ENCODE measurements at regions not wholly inside any gene's neighbourhood (a gene's known extent, or its start where the extent isn't known, plus 50 kb on each side); places are given as distances from the start of the nearest gene placed in this dataset.
"Not testable (repeated sequence)": the region's sequence is repeated elsewhere in the genome, so short reads cannot be mapped to it uniquely, and the experiment has no call there.

- H3K9me3 Mint-ChIP-seq: no peaks in the 10 kb centered on the region
- no peak for TF ChIP-seq CTCF (IDR thresholded peaks at IDR 0.05)
- peaks cover under 1% of the 10 kb centered on the region for H3K36me3 Mint-ChIP-seq (ENCODE audit: low read depth)
- H3K4me3 Mint-ChIP-seq: no peak overlapping the region
- ATAC-seq (peak; percentile 45), DNase-seq (peak; percentile 39)
- H3K4me1 Mint-ChIP-seq (ENCODE audit: low read depth): peaks cover 50% of the 10 kb centered on the region
- CTCF ChIA-PET: interaction anchor here (1.5 kb wide), 1 partner anchor 281 kb away, joined by 3 read pairs; no protein-coding TSS in a partner anchor
- no peaks in the 10 kb centered on the region for H3K27me3 Mint-ChIP-seq
- POLR2A ChIA-PET: interaction anchor here (0.6 kb wide), 1 partner anchor 64 kb away, joined by 3 read pairs; no protein-coding TSS in a partner anchor
- intact Hi-C loops (cut with micrococcal nuclease): loop anchor here (5.0 kb wide), 1 partner anchor 181 kb away; no protein-coding TSS in a partner anchor
- H3K27ac Mint-ChIP-seq: no peak overlapping the region
Observed at GRCh38 chr6:137978252-137978896, 111.3 kb downstream of the TNFAIP3 start.

GRCh38 chr6:137979263-137979662, 112.2 kb downstream of the TNFAIP3 start:
- not testable (repeated sequence) for DNase-seq; H3K27me3 Mint-ChIP-seq; H3K36me3 Mint-ChIP-seq (ENCODE audit: low read depth); H3K27ac Mint-ChIP-seq; H3K4me3 Mint-ChIP-seq; H3K9me3 Mint-ChIP-seq; ATAC-seq
- ChIA-PET POLR2A (interaction anchor here (0.9 kb wide), 1 partner anchor 21 kb away, joined by 3 read pairs; no protein-coding TSS in a partner anchor), CTCF (interaction anchor here (0.7 to 3.0 kb wide), 5 partner anchors 25 to 271 kb away, joined by 3 to 10 read pairs (median 3); no protein-coding TSS in a partner anchor)
- intact Hi-C loops (cut with micrococcal nuclease): loop anchor here (5.0 kb wide), 1 partner anchor 182 kb away; no protein-coding TSS in a partner anchor
- H3K4me1 Mint-ChIP-seq (ENCODE audit: low read depth): peaks cover 41% of the 10 kb centered on the region

GRCh38 chr6:137980777-137981176, 113.7 kb downstream of the TNFAIP3 start:
- Mint-ChIP-seq H3K27ac (no peak overlapping the region), H3K27me3 (no peaks in the 10 kb centered on the region), H3K36me3 (ENCODE audit: low read depth) (no peaks in the 10 kb centered on the region), H3K4me3 (no peak overlapping the region), H3K4me1 (ENCODE audit: low read depth) (peaks cover 28% of the 10 kb centered on the region), H3K9me3 (no peaks in the 10 kb centered on the region)
- ATAC-seq (no peak), DNase-seq (no peak)
- CTCF ChIA-PET: interaction anchor here (1.0 to 3.0 kb wide), 7 partner anchors 9 to 128 kb away, joined by 3 to 10 read pairs (median 3); partner anchors contain the start of gene TNFAIP3
- no peak for TF ChIP-seq CTCF (IDR thresholded peaks at IDR 0.05)
- POLR2A ChIA-PET: interaction anchor here (0.9 kb wide), 1 partner anchor 156 kb away, joined by 3 read pairs; no protein-coding TSS in a partner anchor
- intact Hi-C loops (cut with micrococcal nuclease): no loop called here

GRCh38 chr6:137981758-137982157, 114.7 kb downstream of the TNFAIP3 start:
- TF ChIP-seq CTCF (IDR thresholded peaks at IDR 0.05): no peak
- DNase-seq: no peak
- Mint-ChIP-seq H3K27ac (no peak overlapping the region), H3K27me3 (no peaks in the 10 kb centered on the region), H3K9me3 (no peaks in the 10 kb centered on the region), H3K4me3 (no peak overlapping the region), H3K36me3 (ENCODE audit: low read depth) (no peaks in the 10 kb centered on the region), H3K4me1 (ENCODE audit: low read depth) (peaks cover 18% of the 10 kb centered on the region)
- intact Hi-C loops (cut with micrococcal nuclease): no loop called here
- ATAC-seq: no peak
- ChIA-PET POLR2A (no interaction called here), CTCF (interaction anchor here (0.7 to 3.0 kb wide), 6 partner anchors 9 to 115 kb away, joined by 3 to 10 read pairs (median 3); partner anchors contain the start of gene TNFAIP3)

GRCh38 chr6:137982418-137983189, 115.5 kb downstream of the TNFAIP3 start:
- no peak for TF ChIP-seq CTCF (IDR thresholded peaks at IDR 0.05)
- no peaks in the 10 kb centered on the region for H3K9me3 Mint-ChIP-seq

More at GRCh38 chr6:137982418-137983189, 115.5 kb downstream of the TNFAIP3 start:
- Mint-ChIP-seq H3K27ac (peak overlapping the region; percentile 52), H3K36me3 (ENCODE audit: low read depth) (no peaks in the 10 kb centered on the region), H3K4me3 (no peak overlapping the region), H3K4me1 (ENCODE audit: low read depth) (peaks cover 15% of the 10 kb centered on the region), H3K27me3 (no peaks in the 10 kb centered on the region)
- ATAC-seq (peak; percentile 55), DNase-seq (no peak)
- intact Hi-C loops (cut with micrococcal nuclease): no loop called here
- ChIA-PET CTCF (interaction anchor here (1.0 to 1.5 kb wide), 2 partner anchors 8 to 112 kb away, joined by 3 read pairs; no protein-coding TSS in a partner anchor), POLR2A (no interaction called here)
